PC-9 (cell line): ENCODE measurements at regions not wholly inside any gene's neighbourhood (a gene's known extent, or its start where the extent isn't known, plus 50 kb on each side); places are given as distances from the start of the nearest gene placed in this dataset.

ENCODE experiments used
- BruUV-seq: library from RNA; stranded (reverse); fragments of 400-500 nt; replicated peaks from 2 replicates; lab custom pipeline; 2021; lab: Mats Ljungman, UMichigan
- CTCF ChIA-PET: fragments of 300-600 bp; sonication (Branson Sonifier 250); formaldehyde crosslinking; loops from one replicate; lab custom pipeline; 2022; ENCODE audit warnings: antibody characterized with exemption; lab: Charles Lee
- POLR2A ChIA-PET: fragments of 300-600 bp; sonication (Branson Sonifier 250); formaldehyde crosslinking; loops from one replicate; lab custom pipeline; 2022; ENCODE audit warnings: antibody characterized with exemption; ENCODE audit not compliant: unreplicated experiment; lab: Charles Lee
- DNase-seq, 2 experiments: peaks; one replicate each; pipeline versions ENCODE4 v3.0.0 to v3.0.0-alpha.2; 2015 to 2022; ENCODE audit warnings: mixed read lengths in 1 of 2
- H2AFZ ChIP-seq: fragments of 200-600 bp; sonication (generic); 2 replicates; pipeline ENCODE4 v1.8.1; 2017; ENCODE audit warnings: antibody characterized with exemption
- H3F3A ChIP-seq: fragments of 200-600 bp; sonication (generic); 2 replicates; pipeline ENCODE4 v1.8.1; 2017; ENCODE audit warnings: antibody characterized with exemption, mild to moderate bottlenecking, low read depth; ENCODE audit not compliant: insufficient read depth
- H3K27ac ChIP-seq: fragments of 200-600 bp; sonication (generic); 2 replicates; pipeline ENCODE4 v1.6.1; 2016; ENCODE audit warnings: mixed run types
- H3K27me3 ChIP-seq: fragments of 200-600 bp; sonication (generic); 2 replicates; pipeline ENCODE4 v1.6.1; 2016; ENCODE audit warnings: low read depth, mixed run types; ENCODE audit not compliant: insufficient read depth
- H3K36me3 ChIP-seq: fragments of 200-600 bp; sonication (generic); 2 replicates; pipeline ENCODE4 v1.6.1; 2016; ENCODE audit warnings: low read depth, mixed run types
- H3K4me1 ChIP-seq: fragments of 200-600 bp; sonication (generic); replicated peaks from 2 replicates; pipeline ENCODE4 v1.6.1; 2016; ENCODE audit warnings: mixed run types; ENCODE audit not compliant: insufficient read depth
- H3K4me2 ChIP-seq: fragments of 200-600 bp; sonication (generic); 2 replicates; pipeline ENCODE4 v1.6.1; 2017; ENCODE audit warnings: mixed run types
- H3K4me3 ChIP-seq: fragments of 200-600 bp; sonication (generic); 2 replicates; pipeline ENCODE4 v1.6.1; 2016; ENCODE audit warnings: mixed run types
- H3K79me2 ChIP-seq: fragments of 200-600 bp; sonication (generic); 2 replicates; pipeline ENCODE4 v1.6.1; 2017; ENCODE audit warnings: low read depth, mixed run types
- H3K9me2 ChIP-seq: fragments of 200-600 bp; sonication (generic); 2 replicates; pipeline ENCODE4 v1.8.1; 2017; ENCODE audit warnings: mild to moderate bottlenecking; ENCODE audit not compliant: insufficient read depth
- H3K9me3 ChIP-seq: fragments of 200-600 bp; sonication (generic); 2 replicates; pipeline ENCODE4 v1.8.1; 2016; ENCODE audit warnings: low read depth; ENCODE audit not compliant: insufficient read depth
- H4K20me1 ChIP-seq: fragments of 200-600 bp; sonication (generic); 2 replicates; pipeline ENCODE4 v1.8.1; 2017; ENCODE audit not compliant: insufficient read depth
- EZH2 ChIP-seq: fragments of 200-600 bp; sonication (generic); IDR thresholded peaks from 2 replicates; pipeline ENCODE4 v1.8.0; 2017; ENCODE audit warnings: antibody characterized with exemption, low read depth
- intact Hi-C: fragments of 100-400 bp; cut with micrococcal nuclease; formaldehyde crosslinking; loops from one replicate; pipeline ENCODE4 v1.10.0; 2022; ENCODE audit not compliant: unreplicated experiment
- TF ChIP-seq, protein P1 (sequence below): fragments of 200-600 bp; sonication (generic); conservative IDR thresholded peaks from 2 replicates; pipeline ENCODE4 v1.6.1; 2017; ENCODE audit warnings: mixed run types, antibody characterized with exemption, mild to moderate bottlenecking, moderate library complexity

DNA sequence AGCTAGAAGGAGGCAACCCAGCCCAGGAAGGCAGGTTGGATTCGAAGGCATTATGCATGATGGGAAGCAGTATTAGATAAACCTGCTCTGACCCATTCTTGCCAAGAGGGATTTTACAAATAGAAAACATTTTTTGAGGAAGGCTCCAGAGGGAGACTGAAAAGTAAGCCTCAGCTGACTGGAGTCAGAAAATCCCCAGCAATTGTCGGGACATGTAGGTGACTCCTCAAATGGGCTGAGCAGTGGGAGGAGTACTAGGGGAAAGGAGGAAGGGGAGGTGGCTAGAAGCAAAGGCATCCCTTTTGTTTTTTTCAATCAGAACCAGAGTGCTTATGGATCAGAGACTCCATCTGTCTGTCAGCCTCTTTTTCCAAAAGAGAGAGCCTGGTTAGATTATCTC, 138.1 kb upstream of the NTF3 start:
- Histone ChIP-seq H3K4me3 (no peak overlapping the region), H4K20me1 (no peaks in the 10 kb centered on the region), H2AFZ (no peak overlapping the region), H3F3A (no peaks in the 10 kb centered on the region), H3K4me1 (no peaks in the 10 kb centered on the region), H3K36me3 (no peaks in the 10 kb centered on the region), H3K9me3 (no peaks in the 10 kb centered on the region), H3K4me2 (no peak overlapping the region), H3K9me2 (no peaks in the 10 kb centered on the region), H3K79me2 (no peaks in the 10 kb centered on the region), H3K27ac (no peak overlapping the region), H3K27me3 (peaks cover 17% of the 10 kb centered on the region)
- no TSS peak for BruUV-seq
- DNase-seq, result no peak
- ChIA-PET POLR2A (no interaction called here), CTCF (no interaction called here)
- intact Hi-C loops, result no loop called here
- no peak for TF ChIP-seq EZH2
- TF ChIP-seq, protein P1, sequence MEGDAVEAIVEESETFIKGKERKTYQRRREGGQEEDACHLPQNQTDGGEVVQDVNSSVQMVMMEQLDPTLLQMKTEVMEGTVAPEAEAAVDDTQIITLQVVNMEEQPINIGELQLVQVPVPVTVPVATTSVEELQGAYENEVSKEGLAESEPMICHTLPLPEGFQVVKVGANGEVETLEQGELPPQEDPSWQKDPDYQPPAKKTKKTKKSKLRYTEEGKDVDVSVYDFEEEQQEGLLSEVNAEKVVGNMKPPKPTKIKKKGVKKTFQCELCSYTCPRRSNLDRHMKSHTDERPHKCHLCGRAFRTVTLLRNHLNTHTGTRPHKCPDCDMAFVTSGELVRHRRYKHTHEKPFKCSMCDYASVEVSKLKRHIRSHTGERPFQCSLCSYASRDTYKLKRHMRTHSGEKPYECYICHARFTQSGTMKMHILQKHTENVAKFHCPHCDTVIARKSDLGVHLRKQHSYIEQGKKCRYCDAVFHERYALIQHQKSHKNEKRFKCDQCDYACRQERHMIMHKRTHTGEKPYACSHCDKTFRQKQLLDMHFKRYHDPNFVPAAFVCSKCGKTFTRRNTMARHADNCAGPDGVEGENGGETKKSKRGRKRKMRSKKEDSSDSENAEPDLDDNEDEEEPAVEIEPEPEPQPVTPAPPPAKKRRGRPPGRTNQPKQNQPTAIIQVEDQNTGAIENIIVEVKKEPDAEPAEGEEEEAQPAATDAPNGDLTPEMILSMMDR, result no peak

DNA sequence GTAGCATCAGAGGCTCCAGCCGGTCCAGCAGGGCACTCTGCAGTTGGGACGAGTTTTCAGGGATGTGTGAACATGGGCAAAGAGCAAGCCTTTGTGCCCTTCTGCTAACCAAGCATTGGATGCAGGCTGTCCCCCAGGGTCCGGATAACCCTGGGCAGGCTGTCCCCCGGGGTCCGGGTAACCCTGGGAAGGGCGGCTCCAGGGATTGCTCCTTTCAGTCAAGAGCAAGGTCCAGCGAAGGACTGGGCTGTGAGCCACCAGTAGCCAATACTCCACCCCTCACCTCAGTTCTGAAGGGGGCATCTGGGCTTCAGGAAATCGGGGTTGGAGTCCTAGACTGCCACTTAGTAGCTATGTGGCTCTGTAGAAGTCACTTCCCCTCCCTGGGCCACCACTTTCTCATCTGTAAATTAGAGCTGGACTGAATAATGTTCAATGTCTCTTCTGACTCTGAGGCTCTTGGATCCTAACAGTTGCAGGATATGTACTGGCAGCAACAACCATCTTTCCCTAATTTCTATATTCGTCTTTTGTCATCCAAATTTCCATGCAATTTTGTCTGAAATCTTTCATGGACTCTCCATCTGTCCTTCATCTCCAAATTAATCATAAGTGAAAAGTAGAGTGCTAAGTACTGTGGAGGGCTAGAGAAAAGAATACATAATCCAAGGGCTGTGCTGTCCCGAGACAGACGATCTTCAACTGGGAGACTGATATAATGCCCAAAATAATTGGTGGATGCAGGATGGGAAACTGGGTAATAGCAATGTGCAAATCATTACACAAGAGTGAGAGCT, 137.4 kb upstream of the NTF3 start:
- ChIA-PET POLR2A (no interaction called here), CTCF (no interaction called here)
- DNase-seq, result no peak
- Histone ChIP-seq H3K4me1 (no peaks in the 10 kb centered on the region), H3F3A (no peaks in the 10 kb centered on the region), H3K79me2 (no peaks in the 10 kb centered on the region), H3K9me3 (no peaks in the 10 kb centered on the region), H3K4me3 (no peak overlapping the region), H3K27me3 (peaks cover 17% of the 10 kb centered on the region), H3K36me3 (no peaks in the 10 kb centered on the region), H3K9me2 (no peaks in the 10 kb centered on the region), H3K27ac (no peak overlapping the region), H2AFZ (no peak overlapping the region), H3K4me2 (no peak overlapping the region), H4K20me1 (no peaks in the 10 kb centered on the region)
- no TSS peak for BruUV-seq
- no peak for TF ChIP-seq EZH2
- TF ChIP-seq, protein P1, result no peak
- intact Hi-C loops, result no loop called here

DNA sequence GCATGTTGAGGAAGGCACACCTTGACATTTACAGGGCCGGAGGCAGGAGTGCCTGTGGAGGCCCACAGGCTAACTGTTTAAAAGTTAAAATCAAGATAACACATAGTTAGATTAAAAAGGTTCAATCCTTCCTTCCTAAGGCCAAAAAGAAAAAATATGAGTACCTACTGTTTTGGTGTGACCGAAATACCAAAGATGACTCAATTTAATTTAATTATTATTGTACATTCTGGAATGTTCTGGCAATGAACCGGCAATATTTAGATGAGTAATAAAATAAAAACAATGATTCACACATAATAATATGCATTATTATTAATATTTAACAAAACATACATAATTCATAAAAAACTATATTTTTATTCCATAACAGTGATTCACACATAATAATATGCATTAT, 136.8 kb upstream of the NTF3 start:
- Histone ChIP-seq H3K9me2 (no peaks in the 10 kb centered on the region), H3K79me2 (no peaks in the 10 kb centered on the region), H3K4me3 (no peak overlapping the region), H3K9me3 (no peaks in the 10 kb centered on the region), H3K27ac (no peak overlapping the region), H2AFZ (no peak overlapping the region), H3K4me1 (no peaks in the 10 kb centered on the region), H3F3A (no peaks in the 10 kb centered on the region), H4K20me1 (no peaks in the 10 kb centered on the region), H3K4me2 (no peak overlapping the region), H3K36me3 (no peaks in the 10 kb centered on the region), H3K27me3 (peaks cover 17% of the 10 kb centered on the region)
- DNase-seq, result no peak
- TF ChIP-seq, protein P1, result no peak
- no peak for TF ChIP-seq EZH2
- CTCF ChIA-PET, result no interaction called here
- BruUV-seq, result no TSS peak
- POLR2A ChIA-PET, result no interaction called here
- intact Hi-C loops, result no loop called here
